HG03066 (cell line): ENCODE measurements at regions not wholly inside any gene's neighbourhood (a gene's known extent, or its start where the extent isn't known, plus 50 kb on each side); places are given as distances from the start of the nearest gene placed in this dataset.

Source experiments
- ATAC-seq: cut with Tn5 transposase; IDR thresholded peaks from one replicate; pipeline ENCODE4 v1.9.1; 2021; ENCODE audit warnings: low read depth; ENCODE audit not compliant: unreplicated experiment

DNA sequence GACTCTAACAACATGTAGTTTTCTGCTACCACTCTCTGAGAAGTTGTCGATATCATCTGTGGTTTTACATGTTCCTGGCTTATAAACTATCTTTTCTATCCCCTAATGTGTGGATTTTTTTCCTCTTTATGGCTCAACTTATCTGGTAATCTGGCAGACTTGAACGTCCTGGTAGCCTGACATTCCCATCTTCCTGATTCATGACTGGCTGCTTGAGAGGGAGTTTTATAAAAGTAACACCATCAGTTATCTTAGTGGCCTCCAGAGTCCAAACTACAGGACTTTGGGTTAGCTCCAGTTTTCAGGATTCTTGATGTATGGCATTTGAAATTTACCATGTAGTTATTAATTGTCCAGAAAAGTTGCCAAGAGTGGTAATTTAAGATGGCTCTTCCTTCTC lies 174.0 kb upstream of the GULP1 start:
- no peak for ATAC-seq

DNA sequence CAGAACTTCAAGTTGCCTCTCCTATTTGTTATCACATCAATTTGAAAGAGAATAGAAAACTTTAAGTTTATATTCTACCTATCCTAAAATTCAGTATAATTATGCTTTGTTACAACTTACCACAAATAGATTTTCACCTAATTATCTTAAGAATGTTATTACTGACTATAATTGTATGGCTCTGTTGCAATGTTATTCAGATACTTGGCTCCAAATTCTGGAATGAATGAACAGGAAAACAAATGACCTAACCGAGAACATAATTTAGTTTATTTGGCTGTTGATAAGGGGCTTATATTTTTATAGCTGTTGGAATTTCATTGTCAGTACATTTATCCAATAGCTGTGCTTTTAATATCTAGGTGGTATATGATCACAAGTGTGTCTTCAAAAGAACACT lies 173.2 kb upstream of the GULP1 start:
- no peak for ATAC-seq

DNA sequence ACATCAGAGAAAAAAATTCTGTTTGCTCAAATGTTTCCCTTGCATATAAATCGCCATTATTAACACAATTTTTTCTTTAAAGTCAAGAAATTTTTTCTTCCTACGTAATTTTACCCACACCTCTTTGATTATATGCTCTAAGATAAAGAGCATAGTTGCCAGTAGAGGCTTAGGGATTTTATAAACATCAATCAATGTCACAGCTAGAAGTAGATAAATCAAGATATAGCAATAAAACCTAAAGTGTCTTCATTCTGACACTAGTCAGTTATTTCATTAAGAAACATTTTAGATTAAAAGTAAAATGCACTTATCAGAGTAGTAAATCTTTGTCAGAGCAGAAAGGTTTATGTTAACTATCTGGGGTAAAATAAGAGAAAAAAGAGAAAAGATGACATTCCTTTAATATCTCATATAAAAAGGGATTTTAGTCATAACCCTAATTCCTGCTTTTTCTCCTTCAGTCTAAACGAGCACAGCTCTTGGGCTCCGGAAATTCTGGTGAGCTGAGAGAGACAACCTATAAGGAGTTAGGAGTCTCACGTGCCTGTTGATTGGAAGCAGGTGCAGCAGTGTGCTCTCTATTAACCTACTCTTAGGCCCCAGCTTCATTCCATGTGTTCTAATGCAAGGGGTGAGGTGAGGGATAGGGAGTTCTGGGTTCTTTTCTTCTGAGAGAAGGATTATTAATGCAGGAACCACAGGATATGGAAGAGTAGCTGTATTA lies 172.4 kb upstream of the GULP1 start:
- ATAC-seq: no peak

DNA sequence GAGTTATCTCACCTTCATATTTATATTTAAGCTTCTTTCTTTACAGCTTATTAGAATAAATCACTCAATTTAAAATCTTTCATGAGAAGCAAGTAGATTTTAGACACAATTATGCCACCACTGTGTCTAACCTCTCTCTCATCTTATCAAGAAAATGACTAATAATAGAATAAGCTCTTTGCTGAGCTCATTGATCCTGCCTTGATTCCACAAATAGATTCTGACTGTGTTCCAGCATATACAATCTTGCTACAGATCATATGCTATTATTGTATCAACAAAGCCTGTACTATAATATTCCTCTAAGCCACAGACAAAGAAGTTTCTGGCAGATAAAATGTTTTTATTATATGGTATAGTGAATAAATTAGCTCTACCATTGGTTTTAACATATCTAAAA lies 168.7 kb upstream of the GULP1 start:
- no peak for ATAC-seq

DNA sequence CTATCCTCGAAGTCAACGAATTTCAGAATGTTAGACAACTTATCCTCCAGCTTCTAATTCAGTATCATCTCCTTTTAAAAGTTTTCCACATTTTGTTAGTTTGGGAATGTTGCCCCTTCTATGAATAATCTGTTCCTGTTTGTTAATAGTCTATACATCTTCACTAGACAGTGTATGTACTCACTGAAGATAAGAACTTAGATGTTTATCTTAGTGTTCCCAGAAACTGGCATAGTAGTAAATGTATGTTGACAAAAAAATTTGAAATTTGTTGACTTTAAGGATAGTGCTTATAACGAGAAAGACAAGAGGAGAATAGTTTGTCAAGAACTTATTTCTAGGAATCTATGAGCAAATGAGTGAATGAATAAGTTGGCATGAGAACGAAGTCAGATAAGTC lies 162.0 kb upstream of the GULP1 start:
- ATAC-seq: no peak

DNA sequence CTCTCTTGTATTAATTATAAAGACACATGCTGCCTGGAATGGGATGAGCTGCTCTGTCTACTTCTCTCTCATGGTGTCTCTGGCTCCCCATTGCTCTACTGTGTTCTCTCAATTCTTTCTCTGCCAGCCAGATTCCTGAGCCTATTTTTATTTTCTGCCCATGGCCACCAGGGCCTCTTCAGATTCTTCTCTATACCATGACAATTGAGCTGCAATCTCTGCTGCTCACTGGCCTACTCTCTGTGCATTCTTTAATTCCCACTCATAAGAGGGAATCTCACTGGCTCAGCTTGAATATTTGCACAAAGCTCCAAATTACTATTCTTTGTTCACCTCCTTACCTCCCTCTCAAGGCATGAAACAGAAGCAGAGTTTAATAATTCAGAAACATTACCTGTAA lies 161.4 kb upstream of the GULP1 start:
- no peak for ATAC-seq

DNA sequence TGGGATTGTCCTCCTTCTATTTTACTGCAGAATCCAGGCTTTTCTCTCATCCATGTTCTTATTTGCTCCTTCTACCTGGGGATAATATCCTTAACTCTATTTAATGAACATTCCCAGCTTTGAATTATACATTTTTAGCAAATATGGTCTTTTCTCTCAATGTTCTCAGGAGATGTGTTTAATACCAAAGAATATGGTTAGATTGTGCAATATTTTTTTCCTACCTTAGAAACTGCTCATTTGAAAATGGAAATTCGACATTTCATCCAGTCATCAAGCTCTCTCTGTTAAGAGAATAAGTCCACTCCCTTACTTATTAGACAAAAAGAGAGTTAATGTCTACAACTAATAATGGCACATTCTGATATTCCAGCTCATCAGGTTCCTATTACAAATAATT lies 160.4 kb upstream of the GULP1 start:
- ATAC-seq: no peak

DNA sequence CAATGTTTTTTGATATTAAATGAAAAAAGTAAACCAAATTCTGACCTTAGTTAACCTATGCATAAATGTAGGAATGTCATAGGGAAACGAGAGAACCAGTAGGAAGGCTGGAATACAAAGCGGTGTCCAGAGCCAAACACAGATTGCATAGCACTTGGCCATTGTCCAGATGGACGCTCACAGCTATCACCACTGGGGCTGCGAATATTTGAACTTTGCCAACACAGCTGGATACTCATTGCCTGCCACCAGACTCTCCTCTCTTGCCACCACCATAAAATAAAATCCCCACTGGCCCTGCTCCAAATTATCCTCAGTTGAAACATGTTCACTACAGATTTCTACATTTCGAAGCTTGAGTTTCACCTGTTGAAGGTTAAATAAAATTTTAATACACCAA lies 159.3 kb upstream of the GULP1 start:
- ATAC-seq: no peak

DNA sequence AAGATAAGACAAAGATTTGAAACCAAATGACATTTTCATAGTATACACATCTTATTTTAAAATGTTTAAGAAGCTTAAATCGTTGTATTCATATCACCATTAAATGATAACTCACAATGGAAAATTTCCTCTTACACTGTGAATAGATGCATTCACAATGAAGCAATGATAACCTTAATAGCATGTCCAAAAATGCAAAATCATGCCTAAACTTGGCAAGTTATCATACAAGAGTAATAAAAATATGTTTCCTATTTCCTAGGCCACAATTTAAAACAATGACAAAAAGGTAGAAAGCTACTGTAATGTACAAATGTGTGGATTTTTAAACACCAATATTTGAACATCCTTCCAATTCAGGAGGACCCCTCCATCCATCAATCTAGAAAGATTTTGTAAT lies 157.4 kb upstream of the GULP1 start:
- no peak for ATAC-seq

DNA sequence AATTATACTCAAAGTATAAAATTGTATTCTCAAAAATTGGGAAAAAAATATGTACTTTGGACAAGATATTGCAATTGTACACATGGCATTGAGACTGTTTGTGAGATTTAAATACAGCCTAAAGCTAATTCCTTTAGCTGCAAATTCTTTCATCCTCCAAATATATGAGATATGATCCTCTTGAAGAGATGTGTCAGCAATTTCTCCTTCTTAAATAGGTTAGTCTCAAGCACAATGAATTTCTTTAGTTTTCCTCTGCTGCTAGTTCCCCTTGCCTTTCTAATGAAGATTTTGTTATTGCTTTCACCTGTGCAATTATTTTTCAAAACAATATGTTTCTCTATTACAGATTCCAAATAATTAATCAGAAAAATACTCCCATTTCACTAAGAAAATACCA lies 153.4 kb upstream of the GULP1 start:
- ATAC-seq: no peak

DNA sequence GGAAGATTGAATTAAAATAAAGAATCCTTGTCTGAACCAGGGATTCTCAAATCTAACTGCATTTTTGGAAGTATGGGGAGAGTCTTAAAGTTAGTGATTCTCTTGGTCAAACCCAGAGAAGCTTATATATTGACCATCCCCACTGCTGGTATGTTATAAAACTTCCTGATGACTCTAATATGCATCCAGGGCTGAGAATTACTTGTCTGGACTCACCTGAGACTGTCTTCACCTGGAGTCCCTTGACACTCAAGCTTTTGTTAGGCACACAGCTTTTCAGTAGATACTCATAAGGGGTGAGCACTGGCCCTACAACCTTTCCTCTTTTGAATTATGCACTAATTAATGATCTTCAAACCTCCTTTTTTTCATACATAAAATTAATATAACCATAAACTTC lies 149.6 kb upstream of the GULP1 start:
- ATAC-seq: no peak

DNA sequence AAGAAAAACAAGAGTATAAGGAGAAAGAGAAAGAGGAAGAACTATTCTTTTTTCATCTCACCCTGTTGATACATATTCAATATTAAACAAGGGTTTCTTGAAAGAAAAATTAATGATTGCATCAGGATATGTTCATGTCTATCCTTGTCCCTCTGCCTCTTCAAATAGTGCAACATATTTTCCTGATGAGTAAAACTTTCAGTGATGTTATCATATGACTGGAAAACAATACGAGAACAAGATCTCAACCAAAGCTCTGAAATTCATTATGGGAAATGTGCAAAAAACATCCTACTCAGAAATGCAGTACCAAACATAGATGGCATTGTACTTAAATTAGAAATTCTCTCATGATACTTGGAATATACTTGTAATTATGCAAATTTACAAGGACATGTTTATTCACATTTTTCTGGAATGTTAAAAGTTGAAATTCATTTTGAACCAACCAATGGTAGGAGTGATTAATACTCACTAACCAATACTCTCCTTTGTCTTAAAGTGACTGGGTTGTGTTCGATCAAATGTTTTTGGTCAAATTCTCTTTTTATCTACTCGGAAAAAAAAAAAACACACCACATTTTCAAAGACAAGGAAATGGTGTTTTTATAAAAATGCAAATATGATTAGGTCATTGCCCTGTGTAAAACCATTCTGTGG lies 148.9 kb upstream of the GULP1 start:
- ATAC-seq: no peak

DNA sequence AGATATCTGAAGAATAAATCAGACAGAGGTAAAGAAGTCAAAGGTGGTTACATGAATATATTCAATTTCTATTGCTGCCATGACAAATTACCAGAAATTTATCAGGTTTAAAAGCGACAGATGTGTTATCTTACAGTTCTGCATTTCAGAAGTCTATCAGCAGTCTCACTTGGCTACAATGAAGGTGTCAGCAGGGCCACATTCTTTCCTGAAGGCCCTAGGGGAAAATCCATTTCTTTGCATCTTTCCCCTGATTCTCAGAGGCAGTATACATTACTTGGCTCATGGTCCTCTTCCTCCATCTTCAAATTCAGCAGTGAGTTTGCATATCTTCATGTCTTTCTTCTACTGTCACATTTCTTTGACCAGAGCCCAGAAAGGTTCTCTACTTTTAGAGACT lies 145.8 kb upstream of the GULP1 start:
- ATAC-seq: no peak

DNA sequence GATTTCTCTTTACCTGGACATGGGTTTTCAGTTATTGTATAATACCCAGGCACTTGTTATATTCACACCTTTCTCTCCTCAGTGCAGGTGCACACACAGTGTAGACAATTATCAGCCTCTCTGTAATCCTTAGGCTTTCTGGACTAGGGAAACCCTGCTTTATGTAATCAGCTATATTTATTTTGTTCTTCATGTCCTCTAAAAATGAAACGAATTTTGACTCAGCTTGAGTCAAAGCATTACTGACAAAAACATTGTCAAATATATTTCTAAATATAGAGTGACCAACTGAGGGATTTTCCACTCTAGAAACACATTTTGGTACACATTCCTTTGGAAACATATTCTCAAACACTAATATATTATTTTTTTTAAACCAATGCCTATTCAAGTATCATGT lies 144.8 kb upstream of the GULP1 start:
- no peak for ATAC-seq

DNA sequence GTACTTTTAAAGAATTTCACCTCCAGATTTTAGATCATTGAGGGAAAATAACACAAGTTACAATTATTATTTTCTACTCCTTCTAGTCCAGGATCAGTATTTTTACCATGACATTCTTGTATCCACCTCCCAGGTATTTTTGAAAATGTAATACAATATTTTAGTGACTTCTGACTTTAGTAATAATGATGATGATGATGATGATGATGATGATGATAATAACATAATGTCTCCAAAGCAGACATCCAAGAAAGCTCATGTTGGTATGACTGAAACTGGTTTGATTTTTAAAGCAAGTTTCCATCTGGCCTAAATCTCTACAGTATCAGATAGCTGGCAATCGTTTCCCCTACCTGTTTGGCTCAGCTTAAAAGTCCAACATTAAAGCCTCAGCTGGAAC lies 140.0 kb upstream of the GULP1 start:
- no peak for ATAC-seq

DNA sequence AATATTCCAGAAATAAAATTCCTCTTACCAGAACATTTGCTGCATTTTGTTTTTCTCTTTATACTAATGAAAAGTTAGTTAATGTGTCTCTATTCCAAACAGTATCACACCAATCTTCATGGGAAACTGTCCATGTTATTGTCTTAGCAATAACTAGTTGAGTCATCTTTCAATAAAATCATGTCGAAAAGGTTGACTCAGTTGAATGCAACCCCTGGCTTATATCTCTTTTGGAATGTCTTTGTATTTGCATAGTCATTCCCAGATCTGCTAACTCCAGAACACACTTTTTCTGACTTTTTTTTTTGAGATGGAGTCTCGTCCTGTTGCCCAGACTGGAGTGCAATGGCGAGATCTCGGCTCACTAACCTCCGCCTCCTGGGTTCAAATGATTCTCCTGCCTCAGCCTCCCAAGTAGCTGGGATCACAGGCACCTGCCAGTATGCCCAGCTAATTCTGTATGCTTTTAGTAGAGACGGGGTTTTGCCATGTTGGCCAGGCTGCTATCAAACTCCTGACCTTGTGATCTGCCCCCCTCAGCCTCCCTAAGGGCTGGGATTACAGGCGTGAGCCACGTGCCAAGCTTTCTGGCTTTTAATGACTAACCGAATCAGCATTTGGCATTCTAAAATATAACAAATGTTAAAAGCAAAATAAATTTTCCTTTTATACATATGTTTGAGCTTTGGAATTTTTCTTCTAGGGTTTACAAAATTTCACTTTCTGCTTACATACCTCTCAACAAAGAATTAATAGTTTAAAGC lies 133.2 kb upstream of the GULP1 start:
- ATAC-seq: no peak

DNA sequence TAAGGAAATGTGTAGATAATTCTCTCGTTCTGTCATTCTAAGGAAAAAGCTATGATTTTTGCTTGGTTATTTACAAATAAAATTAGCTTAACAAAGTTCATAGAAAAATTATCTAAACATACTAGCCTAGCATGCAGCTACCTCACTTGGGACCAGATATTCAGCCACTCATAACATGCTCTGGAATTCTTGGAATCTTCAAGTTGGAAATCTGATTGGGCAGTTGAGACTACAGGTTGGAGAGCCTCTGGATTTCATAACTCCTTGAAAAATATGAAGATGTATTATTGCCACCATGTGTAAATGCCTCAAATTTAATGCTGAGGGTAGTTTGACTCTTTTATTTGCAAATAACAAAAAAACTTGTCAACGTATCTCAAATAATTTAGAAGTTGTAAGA lies 132.2 kb upstream of the GULP1 start:
- ATAC-seq: no peak

DNA sequence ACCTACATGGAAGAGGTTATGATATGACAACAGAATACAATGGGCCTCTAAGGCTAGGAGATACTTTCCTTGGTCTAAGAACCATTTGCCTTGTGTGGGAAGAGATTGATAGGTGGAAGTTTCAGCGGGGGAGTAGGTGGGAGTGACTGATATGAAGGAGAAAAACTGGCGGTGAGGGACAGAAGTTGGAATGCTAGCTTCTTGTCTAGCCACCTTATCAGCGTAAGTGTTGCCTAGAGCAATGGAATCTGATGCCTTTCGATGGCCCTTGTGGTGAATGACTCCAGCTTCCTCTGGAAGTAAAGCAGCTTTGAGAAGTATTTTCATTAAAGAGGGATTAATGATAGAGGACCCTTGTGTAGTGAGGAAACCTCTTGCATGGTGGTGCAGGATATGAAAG lies 121.3 kb upstream of the GULP1 start:
- ATAC-seq: no peak

DNA sequence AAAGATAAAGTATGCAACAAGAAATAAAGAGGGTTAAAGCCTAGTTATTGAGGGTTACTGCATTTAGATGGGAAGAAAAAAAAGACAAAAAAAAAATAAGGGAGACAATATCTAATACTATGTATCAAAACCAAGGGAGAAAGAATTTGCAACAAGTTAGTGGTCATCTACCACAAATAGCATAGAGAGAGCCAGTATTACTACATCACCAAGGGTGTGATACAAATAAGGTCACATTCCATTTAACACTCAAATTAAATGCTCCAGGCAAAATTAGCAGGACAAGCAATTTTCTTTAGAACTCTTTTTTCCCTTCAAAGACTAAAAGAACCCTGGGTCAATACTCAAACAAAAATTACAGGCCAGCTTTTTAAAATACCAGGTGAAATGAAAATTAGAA lies 115.1 kb upstream of the GULP1 start:
- ATAC-seq: no peak

DNA sequence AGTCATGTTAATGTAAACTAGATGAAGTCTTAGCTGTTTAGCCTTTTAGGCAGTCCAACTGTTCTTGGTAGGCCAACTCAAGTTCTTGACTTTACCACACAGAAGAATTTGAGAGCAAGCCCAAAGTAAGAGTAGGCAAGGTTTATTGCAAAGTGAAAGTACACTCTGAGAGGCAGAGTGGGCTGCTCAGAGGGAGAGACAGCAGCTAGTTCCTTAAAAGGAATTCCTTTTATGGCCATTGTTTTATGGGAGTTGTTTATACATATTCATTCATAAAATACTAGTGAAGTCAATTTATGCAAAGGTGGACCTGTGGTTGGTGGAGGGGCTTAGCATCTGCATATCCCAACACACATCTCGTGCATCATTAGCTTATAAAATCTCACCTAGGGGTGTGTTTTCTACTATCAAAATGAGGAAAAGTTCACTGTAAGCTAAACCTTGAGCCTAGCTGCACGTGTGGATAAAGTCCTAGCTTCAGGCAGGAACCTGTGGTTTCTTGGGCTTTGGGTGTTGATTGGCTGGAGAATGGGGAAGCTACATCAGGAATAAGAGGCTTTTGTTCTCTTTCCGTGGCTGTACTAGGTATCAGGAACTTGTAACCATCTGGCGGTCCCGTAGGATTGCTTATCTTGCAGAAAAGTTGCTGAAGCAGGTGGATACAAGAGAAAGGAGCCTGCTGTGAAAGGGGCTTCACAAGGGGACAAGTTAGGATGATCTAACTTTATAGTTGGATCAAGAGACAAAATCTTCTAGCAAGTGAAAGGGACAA lies 110.4 kb upstream of the GULP1 start:
- no peak for ATAC-seq

DNA sequence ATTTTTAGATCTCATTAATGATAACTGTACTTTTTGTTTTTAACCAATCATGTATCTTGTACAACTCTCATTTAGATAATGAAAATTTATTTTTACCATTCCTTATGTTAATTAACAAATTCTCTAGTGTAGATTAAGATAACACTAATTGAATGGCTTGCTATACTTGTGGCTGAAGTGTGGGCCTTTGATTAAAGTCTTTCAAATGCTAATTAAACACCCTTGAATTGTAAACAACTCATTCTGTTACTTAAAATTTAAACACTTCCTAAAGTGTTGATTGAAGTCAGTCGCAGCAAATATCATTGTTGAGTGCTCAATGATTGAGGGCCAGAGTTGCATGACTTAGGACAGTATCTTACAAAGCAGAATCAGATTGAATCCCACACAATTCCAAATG lies 109.8 kb upstream of the GULP1 start:
- no peak for ATAC-seq
